ENCODE measurements at regions not wholly inside any gene's neighbourhood (a gene's known extent, or its start where the extent isn't known, plus 50 kb on each side); places are given as distances from the start of the nearest gene placed in this dataset.

- no peak for TF ChIP-seq NFYB (CRISPR knock-in tag; conservative IDR thresholded peaks at IDR 0.05; ENCODE audit: low read depth)
- TF ChIP-seq, protein P1, sequence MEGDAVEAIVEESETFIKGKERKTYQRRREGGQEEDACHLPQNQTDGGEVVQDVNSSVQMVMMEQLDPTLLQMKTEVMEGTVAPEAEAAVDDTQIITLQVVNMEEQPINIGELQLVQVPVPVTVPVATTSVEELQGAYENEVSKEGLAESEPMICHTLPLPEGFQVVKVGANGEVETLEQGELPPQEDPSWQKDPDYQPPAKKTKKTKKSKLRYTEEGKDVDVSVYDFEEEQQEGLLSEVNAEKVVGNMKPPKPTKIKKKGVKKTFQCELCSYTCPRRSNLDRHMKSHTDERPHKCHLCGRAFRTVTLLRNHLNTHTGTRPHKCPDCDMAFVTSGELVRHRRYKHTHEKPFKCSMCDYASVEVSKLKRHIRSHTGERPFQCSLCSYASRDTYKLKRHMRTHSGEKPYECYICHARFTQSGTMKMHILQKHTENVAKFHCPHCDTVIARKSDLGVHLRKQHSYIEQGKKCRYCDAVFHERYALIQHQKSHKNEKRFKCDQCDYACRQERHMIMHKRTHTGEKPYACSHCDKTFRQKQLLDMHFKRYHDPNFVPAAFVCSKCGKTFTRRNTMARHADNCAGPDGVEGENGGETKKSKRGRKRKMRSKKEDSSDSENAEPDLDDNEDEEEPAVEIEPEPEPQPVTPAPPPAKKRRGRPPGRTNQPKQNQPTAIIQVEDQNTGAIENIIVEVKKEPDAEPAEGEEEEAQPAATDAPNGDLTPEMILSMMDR (IDR thresholded peaks at IDR 0.05): no peak
- no peak for TF ChIP-seq ATF1 (CRISPR knock-in tag; IDR thresholded peaks at IDR 0.05)
- no peak for TF ChIP-seq TP53 (CRISPR knock-in tag; IDR thresholded peaks at IDR 0.05)
- TF ChIP-seq PRRX2 (CRISPR knock-in tag; IDR thresholded peaks at IDR 0.05): no peak
- TF ChIP-seq MYBL2 (CRISPR knock-in tag; IDR thresholded peaks at IDR 0.05): no peak
- TF ChIP-seq, protein P2, sequence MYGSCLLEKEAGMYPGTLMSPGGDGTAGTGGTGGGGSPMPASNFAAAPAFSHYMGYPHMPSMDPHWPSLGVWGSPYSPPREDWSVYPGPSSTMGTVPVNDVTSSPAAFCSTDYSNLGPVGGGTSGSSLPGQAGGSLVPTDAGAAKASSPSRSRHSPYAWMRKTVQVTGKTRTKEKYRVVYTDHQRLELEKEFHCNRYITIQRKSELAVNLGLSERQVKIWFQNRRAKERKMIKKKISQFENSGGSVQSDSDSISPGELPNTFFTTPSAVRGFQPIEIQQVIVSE (CRISPR knock-in tag; IDR thresholded peaks at IDR 0.05; ENCODE audit: borderline replicate concordance): no peak
- TF ChIP-seq, protein P3, sequence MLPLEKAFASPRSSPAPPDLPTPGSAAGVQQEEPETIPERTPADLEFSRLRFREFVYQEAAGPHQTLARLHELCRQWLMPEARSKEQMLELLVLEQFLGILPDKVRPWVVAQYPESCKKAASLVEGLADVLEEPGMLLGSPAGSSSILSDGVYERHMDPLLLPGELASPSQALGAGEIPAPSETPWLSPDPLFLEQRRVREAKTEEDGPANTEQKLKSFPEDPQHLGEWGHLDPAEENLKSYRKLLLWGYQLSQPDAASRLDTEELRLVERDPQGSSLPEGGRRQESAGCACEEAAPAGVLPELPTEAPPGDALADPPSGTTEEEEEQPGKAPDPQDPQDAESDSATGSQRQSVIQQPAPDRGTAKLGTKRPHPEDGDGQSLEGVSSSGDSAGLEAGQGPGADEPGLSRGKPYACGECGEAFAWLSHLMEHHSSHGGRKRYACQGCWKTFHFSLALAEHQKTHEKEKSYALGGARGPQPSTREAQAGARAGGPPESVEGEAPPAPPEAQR (CRISPR knock-in tag; IDR thresholded peaks at IDR 0.05): no peak
- TF ChIP-seq, protein P4, sequence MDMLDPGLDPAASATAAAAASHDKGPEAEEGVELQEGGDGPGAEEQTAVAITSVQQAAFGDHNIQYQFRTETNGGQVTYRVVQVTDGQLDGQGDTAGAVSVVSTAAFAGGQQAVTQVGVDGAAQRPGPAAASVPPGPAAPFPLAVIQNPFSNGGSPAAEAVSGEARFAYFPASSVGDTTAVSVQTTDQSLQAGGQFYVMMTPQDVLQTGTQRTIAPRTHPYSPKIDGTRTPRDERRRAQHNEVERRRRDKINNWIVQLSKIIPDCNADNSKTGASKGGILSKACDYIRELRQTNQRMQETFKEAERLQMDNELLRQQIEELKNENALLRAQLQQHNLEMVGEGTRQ (CRISPR knock-in tag; IDR thresholded peaks at IDR 0.05): no peak
- TF ChIP-seq NFE2L1 (CRISPR knock-in tag; IDR thresholded peaks at IDR 0.05): no peak
- no peak for TF ChIP-seq NR2C2 (CRISPR knock-in tag; IDR thresholded peaks at IDR 0.05)
- TF ChIP-seq, protein P5, sequence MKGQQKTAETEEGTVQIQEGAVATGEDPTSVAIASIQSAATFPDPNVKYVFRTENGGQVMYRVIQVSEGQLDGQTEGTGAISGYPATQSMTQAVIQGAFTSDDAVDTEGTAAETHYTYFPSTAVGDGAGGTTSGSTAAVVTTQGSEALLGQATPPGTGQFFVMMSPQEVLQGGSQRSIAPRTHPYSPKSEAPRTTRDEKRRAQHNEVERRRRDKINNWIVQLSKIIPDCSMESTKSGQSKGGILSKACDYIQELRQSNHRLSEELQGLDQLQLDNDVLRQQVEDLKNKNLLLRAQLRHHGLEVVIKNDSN (CRISPR knock-in tag; IDR thresholded peaks at IDR 0.05): no peak
- TF ChIP-seq RORB (CRISPR knock-in tag; IDR thresholded peaks at IDR 0.05): no peak
- TF ChIP-seq SP1 (CRISPR knock-in tag; conservative IDR thresholded peaks at IDR 0.05): no peak
Measured at GRCh38 chr5:162372256-162372655, 304.7 kb downstream of the GABRG2 start.

Data from WTC11 (cell line).